ENCODE measurements at regions not wholly inside any gene's neighbourhood (a gene's known extent, or its start where the extent isn't known, plus 50 kb on each side); places are given as distances from the start of the nearest gene placed in this dataset.

GRCh38 chr12:124681779-124682391, 114.5 kb upstream of the NCOR2 start (continued):
- TF ChIP-seq FOSB (CRISPR knock-in tag; IDR thresholded peaks at IDR 0.05): no peak

GRCh38 chr12:124680863-124681778, 113.7 kb upstream of the NCOR2 start:
- DNase-seq (ENCODE audit: low read depth in 1 of 2, low spot score in 1 of 2) (peak; percentile 95 to 98), FAIRE-seq (peak; percentile 7), ATAC-seq (peak; percentile 82 to 86)
- 28% methylated on average over 21 of the region's 21 CpGs for WGBS (ENCODE audit: missing lambda C conversion rate)
- H3K9me3 ChIP-seq: no peaks in the 10 kb centered on the region
- POLR2A ChIA-PET: interaction anchor here (0.9 to 1.1 kb wide), 4 partner anchors 29 to 292 kb away, joined by 3 to 4 read pairs (median 3); no protein-coding TSS in a partner anchor
- peaks cover 71% of the 10 kb centered on the region for H3K4me1 ChIP-seq
- CTCF ChIA-PET: interaction anchor here (0.6 to 4.2 kb wide), 38 partner anchors 11 to 648 kb away, joined by 3 to 19 read pairs (median 4); no protein-coding TSS in a partner anchor
- peak overlapping the region; percentile 69 for H3K4me2 ChIP-seq
- H3K4me3 ChIP-seq: no peak overlapping the region
- peak overlapping the region; percentile 87 to 96 for H3K27ac ChIP-seq
- TF ChIP-seq EHF (CRISPR knock-in tag; IDR thresholded peaks at IDR 0.05) (0 out of 2 replicates have a peak, but pooled peaks have one; percentile 13), MAZ (IDR thresholded peaks at IDR 0.05; ENCODE audit: borderline replicate concordance, low read depth, low read length) (no peak), HOXB5 (CRISPR knock-in tag; IDR thresholded peaks at IDR 0.05) (0 out of 2 replicates have a peak, but pooled peaks have one; percentile 7), NR3C1 (IDR thresholded peaks at IDR 0.05) (no peak), SMC3 (IDR thresholded peaks at IDR 0.05) (peak; percentile 68; the same call in 2 of the 3 replicates), HOXA7 (CRISPR knock-in tag; IDR thresholded peaks at IDR 0.05) (no peak), USF2 (IDR thresholded peaks at IDR 0.05) (no peak), GATA3 (IDR thresholded peaks at IDR 0.05; ENCODE audit: borderline replicate concordance) (peak; percentile 81; the same call in 1 of the 2 replicates), HOXB13 (CRISPR knock-in tag; IDR thresholded peaks at IDR 0.05; ENCODE audit: low read depth) (no peak), HEYL (CRISPR knock-in tag; IDR thresholded peaks at IDR 0.05) (no peak), E2F6 (IDR thresholded peaks at IDR 0.05; ENCODE audit: borderline replicate concordance, low read depth) (no peak), MAX (IDR thresholded peaks at IDR 0.05) (peak; percentile 62), FOSB (CRISPR knock-in tag; IDR thresholded peaks at IDR 0.05) (no peak), HDAC2 (IDR thresholded peaks at IDR 0.05) (no peak), JUN (IDR thresholded peaks at IDR 0.05) (peak; percentile 53 to 69; a peak in 3 of 5 replicates), NFE2L2 (conservative IDR thresholded peaks at IDR 0.05; ENCODE audit: low read length) (no peak), TP53 (CRISPR knock-in tag; IDR thresholded peaks at IDR 0.05) (no peak), HMGXB4 (CRISPR knock-in tag; IDR thresholded peaks at IDR 0.05; ENCODE audit: borderline replicate concordance) (no peak), EP300 (IDR thresholded peaks at IDR 0.05) (peak; percentile 64 to 67; a peak in 3 of 5 replicates), BHLHE40 (IDR thresholded peaks at IDR 0.05; ENCODE audit: low read depth, low read length) (no peak), PBX3 (IDR thresholded peaks at IDR 0.05) (no peak; the same call in 1 of the 2 replicates), POLR2A (IDR thresholded peaks at IDR 0.05; ENCODE audit: low read length) (no peak), CEBPB (IDR thresholded peaks at IDR 0.05) (peak in 1 of 2 experiments; percentile 54; a peak in 3 of 4 replicates), BCL3 (IDR thresholded peaks at IDR 0.05) (0 out of 3 replicates have a peak, but pooled peaks have one; percentile 24), MAFK (IDR thresholded peaks at IDR 0.05; ENCODE audit: partially characterized antibody) (peak; percentile 21), JUNB (IDR thresholded peaks at IDR 0.05) (peak; percentile 82), PHF8 (IDR thresholded peaks at IDR 0.05; ENCODE audit: borderline replicate concordance, low read depth) (no peak), RAD21 (conservative IDR thresholded peaks at IDR 0.05 in 1 of 2, IDR thresholded peaks at IDR 0.05 in 1 of 2) (peak; percentile 73 to 79), RARB (CRISPR knock-in tag; IDR thresholded peaks at IDR 0.05) (0 out of 2 replicates have a peak, but pooled peaks have one; percentile 51), CHD4 (IDR thresholded peaks at IDR 0.05; ENCODE audit: borderline replicate concordance) (no peak), ZC3H11A (IDR thresholded peaks at IDR 0.05) (no peak)

Data from A549 (cell line).